GM23248 (cell line): ENCODE measurements at regions not wholly inside any gene's neighbourhood (a gene's known extent, or its start where the extent isn't known, plus 50 kb on each side); places are given as distances from the start of the nearest gene placed in this dataset.

Experiments used
- EZH2 ChIP-seq: fragments of 200-600 bp; sonication (generic); IDR thresholded peaks from 2 replicates; pipeline ENCODE4 v1.6.1; 2018; ENCODE audit warnings: antibody characterized with exemption, mild to moderate bottlenecking; ENCODE audit not compliant: insufficient read depth, poor library complexity, severe bottlenecking
- EZH2phosphoT487 ChIP-seq: fragments of 200-600 bp; sonication (generic); IDR thresholded peaks from 2 replicates; pipeline ENCODE4 v1.6.1; 2018; ENCODE audit warnings: antibody characterized with exemption, moderate library complexity, mild to moderate bottlenecking, low read depth; ENCODE audit not compliant: insufficient read depth

DNA sequence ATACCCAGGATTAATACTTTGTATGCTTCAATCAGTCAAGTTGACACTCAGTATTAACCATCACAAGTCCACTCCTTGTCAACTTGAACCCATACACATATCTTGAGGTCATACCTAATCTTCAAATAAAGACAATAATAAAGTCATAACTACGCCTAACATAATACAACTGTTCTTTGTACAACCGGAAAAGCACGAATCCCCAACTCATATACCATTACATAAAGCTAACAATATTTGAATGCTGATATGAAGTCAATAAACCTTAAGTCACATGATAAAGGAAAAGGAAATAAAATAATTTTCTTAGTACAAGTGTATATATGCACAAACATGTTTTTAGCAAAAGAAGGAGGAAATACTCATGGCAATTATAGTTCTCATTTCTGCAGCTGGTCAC, 770.6 kb upstream of the GYPC start:
- TF ChIP-seq EZH2 (no peak), EZH2phosphoT487 (no peak)
